ENCODE measurements at regions not wholly inside any gene's neighbourhood (a gene's known extent, or its start where the extent isn't known, plus 50 kb on each side); places are given as distances from the start of the nearest gene placed in this dataset.

- no peak for DNase-seq (ENCODE audit: low read depth in 3 of 3)
Measured at GRCh38 chr6:44712353-44713111, 325.0 kb downstream of the CDC5L start.

- no peak for DNase-seq (ENCODE audit: low read depth in 3 of 3)
Measured at GRCh38 chr6:44715188-44715587, 327.7 kb downstream of the CDC5L start.

- DNase-seq (ENCODE audit: low read depth in 3 of 3) = no peak
Measured at GRCh38 chr6:44715925-44716324, 328.4 kb downstream of the CDC5L start.

- no peak for DNase-seq (ENCODE audit: low read depth in 3 of 3)
Measured at GRCh38 chr6:44717431-44717830, 329.9 kb downstream of the CDC5L start.

GRCh38 chr6:44721954-44722578, 334.6 kb downstream of the CDC5L start:
- DNase-seq (ENCODE audit: low read depth in 3 of 3) = no peak

- no peak for DNase-seq (ENCODE audit: low read depth in 3 of 3)
Measured at GRCh38 chr6:44722736-44723135, 335.2 kb downstream of the CDC5L start.

GRCh38 chr6:44723439-44724197, 336.1 kb downstream of the CDC5L start:
- no peak for DNase-seq (ENCODE audit: low read depth in 3 of 3)

- DNase-seq (ENCODE audit: low read depth in 3 of 3) = no peak
Measured at GRCh38 chr6:44725070-44725469, 337.6 kb downstream of the CDC5L start.

GRCh38 chr6:44727651-44728630, 340.4 kb downstream of the CDC5L start:
- no peak for DNase-seq (ENCODE audit: low read depth in 3 of 3)

- no peak for DNase-seq (ENCODE audit: low read depth in 3 of 3)
Measured at GRCh38 chr6:44730771-44731391, 343.4 kb downstream of the CDC5L start.

GRCh38 chr6:44731485-44732095, 344.1 kb downstream of the CDC5L start:
- DNase-seq (ENCODE audit: low read depth in 3 of 3) = no peak

- no peak for DNase-seq (ENCODE audit: low read depth in 3 of 3)
Measured at GRCh38 chr6:44732243-44732642, 344.7 kb downstream of the CDC5L start.

GRCh38 chr6:44733126-44733525, 345.6 kb downstream of the CDC5L start:
- DNase-seq (ENCODE audit: low read depth in 3 of 3) = no peak

- no peak for DNase-seq (ENCODE audit: low read depth in 3 of 3)
Measured at GRCh38 chr6:44733868-44734267, 346.4 kb downstream of the CDC5L start.

- DNase-seq (ENCODE audit: low read depth in 3 of 3) = no peak
Measured at GRCh38 chr6:44734886-44735629, 347.6 kb downstream of the CDC5L start.

GRCh38 chr6:44735630-44735963, 348.1 kb downstream of the CDC5L start:
- no peak for DNase-seq (ENCODE audit: low read depth in 3 of 3)

GRCh38 chr6:44737341-44737740, 349.8 kb downstream of the CDC5L start:
- DNase-seq (ENCODE audit: low read depth in 3 of 3) = no peak

- no peak for DNase-seq (ENCODE audit: low read depth in 3 of 3)
Measured at GRCh38 chr6:44737829-44738528, 350.5 kb downstream of the CDC5L start.

GRCh38 chr6:44738601-44739146, 351.2 kb downstream of the CDC5L start:
- no peak for DNase-seq (ENCODE audit: low read depth in 3 of 3)

Measured in stimulated activated CD4-positive, alpha-beta T cell treated with anti-CD3 and anti-CD28 coated beads, TNF-alpha, amount 100 ng/mL, for 4 hours (primary cell).